TTC549 (cell line): ENCODE measurements at regions not wholly inside any gene's neighbourhood (a gene's known extent, or its start where the extent isn't known, plus 50 kb on each side); places are given as distances from the start of the nearest gene placed in this dataset.
"Not testable (repeated sequence)": the region's sequence is repeated elsewhere in the genome, so short reads cannot be mapped to it uniquely, and the experiment has no call there.

Experiments
- FAIRE-seq: peaks from 2 replicates; lab custom pipeline; 2012; peaks lifted over from hg19 to GRCh38; lab: Jason Lieb, UNC

DNA sequence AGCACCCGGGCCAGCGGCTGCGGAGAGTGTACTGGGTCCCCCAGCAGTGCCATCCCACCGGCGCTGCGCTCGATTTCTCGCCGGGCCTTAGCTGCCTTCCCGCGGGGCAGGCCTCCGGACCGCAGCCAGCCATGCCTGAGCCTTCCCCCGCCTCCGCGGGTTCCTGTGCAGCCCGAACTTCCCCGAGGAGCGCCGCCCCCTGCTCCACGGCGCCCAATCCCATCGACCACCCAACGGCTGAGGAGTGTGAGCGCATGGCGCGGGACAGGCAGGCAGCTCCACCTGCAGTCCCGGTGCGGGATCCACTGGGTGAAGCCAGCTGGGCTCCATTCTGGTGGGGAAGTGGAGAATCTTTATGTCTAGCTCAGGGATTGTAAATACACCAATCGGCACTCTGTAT is 325.4 kb downstream of the PPP1R3A start:
- not testable (repeated sequence) for FAIRE-seq

DNA sequence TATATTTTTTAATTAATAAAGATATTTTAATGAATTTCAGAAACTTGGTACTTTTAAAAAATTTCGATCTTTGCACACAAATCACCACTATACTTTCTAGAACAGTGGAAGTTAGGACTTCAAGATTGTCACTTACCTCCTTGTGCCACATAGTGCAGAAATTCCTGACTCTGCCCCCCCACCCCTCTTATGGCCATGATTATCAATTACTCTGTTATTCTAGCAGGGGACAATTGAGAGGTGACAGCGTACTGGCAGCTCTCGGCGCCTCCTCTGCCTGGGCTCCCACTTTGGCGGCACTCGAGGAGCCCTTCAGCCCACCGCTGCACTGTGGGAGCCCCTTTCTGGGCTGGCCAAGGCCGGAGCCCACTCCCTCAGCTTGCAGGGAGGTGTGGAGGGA is 325.9 kb downstream of the PPP1R3A start:
- FAIRE-seq: not testable (repeated sequence)

DNA sequence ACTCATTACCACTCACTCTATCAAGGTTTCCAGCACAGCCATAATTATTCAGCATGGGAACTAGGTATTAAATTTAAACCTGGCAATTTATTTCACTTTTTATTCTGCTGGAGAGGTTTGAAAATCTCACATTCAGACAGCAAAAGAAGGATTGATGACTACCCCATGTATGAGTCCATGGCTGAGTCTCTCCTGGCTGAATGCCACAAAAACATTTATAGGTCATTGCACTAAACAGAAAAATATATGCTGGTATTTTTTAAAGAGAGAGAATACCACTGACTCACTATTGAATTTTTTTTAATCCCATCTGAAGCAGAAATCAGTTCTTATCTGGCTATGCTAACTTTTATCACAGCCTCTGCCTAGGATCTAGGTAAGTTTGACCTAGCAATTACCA is 336.3 kb downstream of the PPP1R3A start:
- FAIRE-seq: no peak

DNA sequence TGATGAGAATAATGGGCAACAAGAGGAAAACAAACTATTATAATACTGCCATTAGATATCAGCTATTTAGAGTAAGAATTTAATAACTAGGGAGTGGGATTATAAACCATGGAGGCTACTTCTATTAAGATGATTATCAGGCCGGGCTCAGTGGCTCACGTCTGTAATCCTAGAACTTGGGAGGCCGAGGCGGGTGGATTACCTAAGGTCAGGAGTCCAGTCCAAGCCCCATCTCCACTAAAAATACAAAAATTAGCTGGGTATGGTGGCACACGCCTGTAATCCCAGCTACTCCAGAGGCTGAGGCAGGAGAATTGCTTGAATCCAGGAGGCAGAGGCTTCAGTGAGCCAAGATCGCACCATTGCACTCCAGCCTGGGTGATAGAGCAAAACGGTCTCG is 355.6 kb downstream of the PPP1R3A start:
- not testable (repeated sequence) for FAIRE-seq

DNA sequence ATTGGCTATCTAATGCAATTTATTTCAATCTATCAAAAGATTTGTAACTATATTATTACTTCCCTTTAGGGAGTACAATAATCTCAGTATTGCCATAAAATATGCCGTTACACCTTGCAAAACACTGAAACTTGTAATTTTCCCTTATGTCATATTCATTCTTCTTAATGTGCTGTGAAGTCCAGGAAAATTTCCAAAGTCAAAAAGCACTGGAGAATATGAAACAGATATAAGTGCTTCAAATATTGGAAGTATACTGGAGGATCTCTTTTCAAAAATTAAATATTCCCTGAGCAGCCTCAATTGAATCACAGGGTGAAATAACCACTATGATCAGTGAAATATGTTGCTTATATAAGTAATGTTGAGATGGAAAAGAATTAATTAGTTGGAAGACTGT is 356.0 kb downstream of the PPP1R3A start:
- FAIRE-seq: no peak

DNA sequence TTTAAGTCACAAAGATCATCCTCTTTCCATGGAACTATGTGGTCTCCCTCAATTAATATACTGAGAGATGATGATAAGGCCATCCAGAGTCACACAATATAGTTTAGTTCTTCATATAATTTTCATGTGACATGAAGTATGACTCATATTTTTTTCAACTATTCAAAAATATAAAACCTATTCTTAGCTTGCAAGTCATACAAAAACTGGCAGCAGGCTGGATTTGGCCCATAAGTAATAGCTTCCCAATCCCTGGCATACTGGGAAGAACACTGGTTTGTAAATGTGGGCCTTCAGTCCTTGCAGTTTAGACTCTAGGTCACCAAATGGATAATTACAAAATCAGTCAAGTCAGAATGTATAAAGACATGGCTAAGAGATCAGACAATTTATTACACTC is 356.6 kb downstream of the PPP1R3A start:
- FAIRE-seq: no peak

DNA sequence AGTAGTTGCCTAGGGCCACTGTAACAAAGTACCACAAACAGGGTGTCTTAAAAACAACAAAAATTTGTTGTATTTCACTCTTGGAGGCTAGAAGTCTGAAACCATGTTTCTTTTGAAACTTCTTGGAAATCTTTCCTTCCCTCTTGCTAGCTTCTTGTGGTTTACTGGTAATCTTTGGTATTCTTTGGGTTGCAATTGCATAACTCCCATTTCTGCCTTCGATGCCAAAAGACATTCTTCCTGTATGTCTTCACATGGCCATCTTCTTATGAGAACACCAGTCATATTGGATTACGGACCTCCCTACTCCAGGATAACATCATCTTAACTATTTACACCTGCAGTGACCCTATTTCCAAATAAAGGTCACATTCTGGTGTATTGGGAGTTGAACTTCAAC is 357.4 kb downstream of the PPP1R3A start:
- no peak for FAIRE-seq

DNA sequence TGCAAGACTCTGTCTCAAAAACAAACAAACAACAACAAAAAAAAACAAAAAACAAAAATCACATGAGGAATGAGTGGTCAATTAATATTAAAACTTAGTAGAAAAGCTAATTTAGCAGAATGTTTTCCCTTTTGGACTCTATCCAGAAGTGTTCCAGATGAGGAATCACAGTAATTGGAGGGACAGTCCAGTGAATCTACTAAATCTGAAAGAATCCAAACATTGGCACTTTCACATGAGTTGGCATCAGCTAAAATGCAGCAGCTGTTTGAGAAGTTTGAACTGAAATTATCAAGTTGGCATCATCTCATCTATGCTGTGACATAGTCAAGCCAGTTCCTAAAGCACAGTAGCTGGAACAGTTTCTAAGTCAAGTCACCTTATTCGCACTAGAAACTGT is 367.8 kb downstream of the PPP1R3A start:
- FAIRE-seq: no peak

DNA sequence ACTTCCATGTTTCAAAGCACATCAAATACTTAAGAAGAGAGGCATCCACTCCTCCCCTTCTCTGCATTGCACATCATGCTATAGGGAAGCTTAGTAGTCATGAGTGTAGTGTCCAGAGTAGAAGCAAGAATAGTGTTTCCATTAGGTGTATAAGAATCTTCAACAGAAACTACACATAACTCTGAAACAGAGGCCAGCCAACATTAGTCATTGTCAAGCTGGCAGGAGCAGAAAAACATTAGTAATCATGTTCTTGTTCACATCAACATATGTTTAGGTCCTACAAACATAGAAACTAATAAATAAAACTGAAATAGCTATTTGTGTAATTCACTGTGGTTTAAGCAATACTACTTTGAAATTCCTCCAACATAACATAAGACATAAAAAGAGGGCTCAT is 370.2 kb downstream of the PPP1R3A start:
- FAIRE-seq: no peak

DNA sequence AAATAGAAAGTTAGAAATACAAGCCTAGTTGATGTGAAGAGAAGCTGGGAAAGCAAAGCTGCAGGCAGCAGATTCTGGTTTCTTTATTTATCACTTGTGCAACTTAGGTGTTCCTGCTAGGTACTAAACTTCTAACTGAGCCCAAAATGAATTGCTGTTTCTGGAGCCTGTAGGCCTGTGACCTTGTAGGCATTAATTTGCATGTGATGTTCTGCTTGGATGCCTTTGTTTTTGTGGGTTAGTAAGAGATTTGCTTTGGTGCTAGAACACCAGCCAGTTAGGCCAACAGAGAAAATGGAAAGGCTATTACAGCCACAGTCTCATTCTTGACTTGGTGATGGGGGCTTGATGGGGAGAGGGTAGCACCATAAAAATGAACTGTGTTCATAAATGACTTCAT is 370.7 kb downstream of the PPP1R3A start:
- no peak for FAIRE-seq

DNA sequence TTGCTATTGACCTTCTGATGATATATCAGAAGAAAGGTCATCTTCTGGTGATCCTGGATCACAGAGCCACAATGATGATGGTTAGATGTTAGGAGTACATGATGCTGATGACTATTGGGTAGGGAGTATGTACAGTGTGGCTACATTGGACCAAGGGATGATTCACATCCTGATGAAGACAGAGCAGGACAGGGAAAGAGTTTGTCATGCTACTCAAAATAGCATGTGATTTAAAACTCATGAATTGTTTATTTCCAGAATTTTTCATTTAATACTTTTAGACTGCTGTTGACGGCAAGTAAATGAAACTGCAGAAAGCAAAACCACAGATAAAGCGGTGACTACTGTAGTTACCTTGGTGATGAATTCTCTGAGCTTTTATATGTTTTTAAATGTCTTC is 397.3 kb downstream of the PPP1R3A start:
- FAIRE-seq: no peak

DNA sequence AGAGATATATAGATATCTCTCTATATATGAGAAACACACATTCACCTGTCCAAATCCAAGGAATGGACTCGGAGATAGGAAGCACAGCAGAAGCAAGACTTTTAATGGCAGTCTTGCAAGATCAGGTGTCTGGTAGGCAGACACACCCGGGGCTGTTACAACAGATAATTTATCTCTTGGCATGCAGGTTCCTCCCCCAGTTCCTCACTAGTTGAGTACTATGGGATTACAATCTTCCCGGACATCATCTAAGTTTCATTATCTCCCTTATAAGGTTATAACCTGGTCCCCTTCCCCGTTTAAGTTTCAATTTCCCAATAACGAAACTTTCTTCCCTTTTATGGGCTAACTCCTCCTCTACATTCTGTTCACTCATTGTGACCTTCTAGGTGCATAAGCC is 399.3 kb downstream of the PPP1R3A start:
- no peak for FAIRE-seq

DNA sequence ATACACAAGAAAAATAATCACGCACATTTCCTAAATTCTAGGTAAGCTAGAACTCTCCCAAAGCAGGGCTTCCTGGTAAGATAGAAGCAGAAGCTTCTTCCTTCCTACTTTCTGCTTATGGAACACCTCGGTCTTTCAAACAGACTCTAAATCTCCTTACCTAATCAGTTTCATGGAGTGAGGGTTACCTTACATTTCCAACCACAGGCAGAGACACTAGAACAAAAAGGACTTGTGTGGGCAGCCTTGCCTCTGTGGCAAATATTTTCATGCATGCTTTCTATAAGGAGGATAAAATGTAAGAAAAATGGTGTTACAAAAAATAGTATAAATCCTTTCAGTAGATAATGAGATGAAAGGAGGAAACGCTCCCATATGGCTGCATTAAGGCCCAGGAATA is 386.3 kb upstream of the SMIM30 start:
- FAIRE-seq: no peak

DNA sequence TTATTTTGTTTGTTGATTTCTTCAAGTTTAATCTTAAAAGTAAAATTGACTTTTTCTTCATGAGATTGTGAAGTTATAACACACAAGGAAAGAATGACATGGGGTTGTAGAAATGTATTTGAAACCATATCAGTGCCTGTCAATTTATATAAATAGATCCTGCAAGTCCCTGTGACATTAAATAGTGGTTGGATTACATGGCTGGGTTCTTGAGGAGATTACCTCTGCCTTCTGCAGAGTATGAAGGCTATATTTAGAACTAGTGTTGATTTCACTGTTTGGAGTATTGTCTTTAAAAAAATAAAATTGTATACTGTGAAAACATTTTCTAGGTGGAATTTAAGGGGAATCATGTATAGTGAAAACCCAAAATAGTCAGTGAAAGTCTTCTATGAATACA is 385.8 kb upstream of the SMIM30 start:
- no peak for FAIRE-seq

DNA sequence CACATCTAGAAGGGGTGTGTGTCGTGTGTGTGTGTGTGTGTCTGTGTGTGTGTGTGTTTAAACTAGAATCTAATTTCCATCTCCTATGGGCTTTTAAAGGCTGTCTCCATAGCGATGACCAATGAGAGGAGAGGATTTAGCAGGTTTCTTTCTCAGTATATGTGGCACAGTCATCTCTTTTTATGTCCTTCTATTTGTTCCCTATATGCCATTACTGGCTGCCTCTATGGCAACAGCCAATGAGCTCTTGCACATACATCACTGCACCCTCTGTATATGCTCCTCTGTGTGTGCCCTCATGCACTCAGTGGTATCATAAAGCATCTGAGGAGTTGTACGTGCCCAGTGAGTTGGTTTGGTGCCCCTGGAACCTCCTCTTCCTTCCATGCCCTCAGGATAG is 378.2 kb upstream of the SMIM30 start:
- FAIRE-seq: not testable (repeated sequence)

DNA sequence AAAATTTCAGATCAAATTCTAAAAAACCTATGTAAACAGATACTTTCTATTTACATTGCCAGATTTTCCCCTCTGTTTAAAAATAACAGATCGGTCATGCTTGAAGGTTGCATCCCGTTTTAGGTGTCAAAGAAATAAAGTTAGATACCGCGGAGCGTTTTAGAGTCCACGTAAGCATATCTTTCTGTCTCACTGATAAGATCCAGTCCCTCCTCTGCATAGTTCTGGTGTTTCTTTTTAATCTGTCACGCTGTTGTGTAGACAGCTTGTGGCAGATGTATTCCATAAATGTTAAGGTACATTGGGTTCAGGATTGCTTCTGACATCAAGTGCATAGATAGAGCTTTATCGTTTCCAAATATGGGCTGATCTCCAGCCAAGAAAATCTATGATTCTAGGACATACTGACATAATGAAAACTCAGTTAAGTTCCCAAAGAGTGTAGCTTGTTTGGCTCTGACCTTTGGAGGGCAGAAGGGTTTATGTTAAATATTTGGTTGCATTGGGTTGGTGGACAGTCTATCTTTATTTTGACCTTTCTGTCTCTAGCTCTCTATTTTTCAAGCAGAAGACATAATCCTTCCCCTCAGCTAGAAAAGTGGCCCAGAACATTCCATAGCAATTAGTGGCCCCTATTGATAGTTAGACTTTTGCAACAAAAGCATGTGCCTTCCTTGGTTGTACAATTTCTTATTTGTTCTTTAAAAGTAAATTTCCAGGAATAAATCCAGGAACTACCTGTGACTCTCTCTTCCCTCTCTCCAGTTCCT is 376.6 kb upstream of the SMIM30 start:
- FAIRE-seq: not testable (repeated sequence)

DNA sequence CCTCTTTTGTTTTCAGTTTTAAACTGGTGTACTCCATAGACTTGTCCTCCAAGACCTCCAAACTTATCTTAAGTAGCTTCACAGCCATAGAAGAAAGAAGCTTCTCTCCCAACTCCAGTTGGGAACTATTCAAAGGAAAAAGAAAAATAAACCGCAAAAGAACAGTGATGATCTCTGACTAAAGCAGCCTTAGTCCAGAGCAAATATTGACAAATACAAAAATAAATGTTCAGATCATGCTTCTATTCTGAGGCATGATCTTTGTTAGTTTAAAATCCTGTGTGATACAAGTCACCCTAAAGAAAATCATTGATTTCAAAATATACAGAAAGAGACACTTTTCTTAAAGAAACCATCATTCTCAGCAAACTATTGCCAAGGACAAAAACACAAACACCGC is 373.0 kb upstream of the SMIM30 start:
- FAIRE-seq: no peak

DNA sequence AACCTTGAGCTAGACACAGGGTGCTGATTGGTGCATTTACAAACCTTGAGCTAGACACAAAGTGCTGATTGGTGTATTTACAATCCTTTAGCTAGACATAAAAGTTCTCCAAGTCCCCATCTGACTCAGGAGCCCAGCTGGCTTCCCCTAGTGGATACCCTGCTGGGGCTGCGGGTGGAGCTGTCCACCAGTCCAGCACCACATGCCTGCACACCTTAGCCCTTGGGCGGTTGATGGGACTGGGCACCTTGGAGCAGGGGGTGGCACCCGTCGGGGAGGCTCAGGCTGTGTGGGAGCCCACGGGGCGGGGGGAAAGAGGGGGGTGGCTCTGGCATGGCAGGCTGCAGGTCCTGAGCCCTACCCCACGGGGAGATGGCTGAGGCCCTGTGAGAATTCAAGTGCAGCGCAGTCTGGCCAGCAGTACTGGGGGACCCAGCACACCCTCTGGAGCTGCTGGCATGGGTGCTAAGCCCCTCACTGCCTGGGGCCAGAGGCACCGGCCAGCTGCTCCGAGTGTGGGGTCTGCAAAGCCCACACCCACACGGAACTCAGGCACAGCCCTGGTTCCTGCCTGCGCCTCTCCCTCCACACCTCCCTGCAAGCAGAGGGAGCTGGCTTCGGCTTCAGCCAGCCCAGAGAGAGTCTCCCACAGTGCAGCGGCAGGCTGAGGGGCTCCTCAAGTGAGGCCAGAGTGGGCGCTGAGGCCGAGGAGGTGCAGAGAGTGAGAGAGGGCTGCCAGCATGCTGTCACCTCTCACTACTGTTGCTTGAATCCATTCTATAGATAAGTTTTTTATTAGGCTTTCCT is 369.8 kb upstream of the SMIM30 start:
- no peak for FAIRE-seq

DNA sequence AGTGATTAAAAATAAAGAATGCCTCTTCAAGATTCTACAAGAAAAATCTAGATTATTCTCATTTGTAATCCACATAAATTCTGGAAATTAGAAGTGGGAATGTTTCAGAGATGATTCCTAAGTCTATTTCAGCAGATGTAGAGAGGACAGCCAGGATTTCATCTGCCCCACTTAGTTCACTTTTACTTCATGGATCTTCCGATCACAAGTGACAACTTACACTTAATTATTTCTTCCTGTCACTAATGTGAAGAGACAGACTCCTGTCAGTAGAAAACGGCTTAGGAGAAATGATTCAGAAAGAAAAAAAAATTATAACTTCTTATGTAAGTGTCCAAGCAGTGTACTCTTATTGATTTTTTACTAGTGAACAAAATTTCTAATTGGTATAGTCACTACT is 368.2 kb upstream of the SMIM30 start:
- FAIRE-seq: no peak

DNA sequence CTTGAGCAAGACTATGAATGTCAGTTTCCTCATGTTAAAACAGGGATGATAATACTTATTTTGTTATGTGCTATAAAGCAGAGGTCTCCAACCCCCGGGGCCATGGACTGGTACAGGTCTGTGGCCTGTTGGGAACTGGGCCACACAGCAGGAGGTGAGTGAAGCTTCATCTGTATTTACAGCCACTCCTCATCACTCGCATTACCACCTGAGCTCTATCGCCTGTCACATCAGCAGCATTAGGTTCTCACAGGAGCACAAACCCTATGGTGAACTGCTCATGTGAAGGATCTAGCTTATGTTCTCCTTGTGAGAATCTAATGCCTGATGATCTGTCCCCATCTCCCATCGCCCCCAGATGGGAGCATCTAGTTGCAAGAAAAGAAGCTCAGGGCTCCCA is 365.3 kb upstream of the SMIM30 start:
- FAIRE-seq: no peak

DNA sequence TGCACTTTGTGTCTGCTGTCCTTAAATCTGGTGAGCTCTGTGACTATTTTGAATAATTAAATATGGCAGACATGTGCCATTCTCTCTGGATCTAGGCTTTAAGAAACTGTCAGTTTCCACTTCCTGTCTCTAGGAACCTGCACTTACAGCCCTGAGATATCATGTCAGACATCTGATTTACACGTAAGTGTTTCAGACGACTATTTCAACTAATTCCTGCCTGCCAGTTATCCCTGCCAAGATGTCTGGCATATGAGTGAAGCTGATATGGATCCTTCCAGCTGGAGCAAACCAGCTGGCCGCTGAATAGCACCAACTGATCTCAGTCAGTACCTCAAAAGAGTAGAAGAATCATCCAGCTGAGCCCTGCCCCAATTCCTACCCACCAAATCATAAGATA is 362.2 kb upstream of the SMIM30 start:
- FAIRE-seq: no peak

DNA sequence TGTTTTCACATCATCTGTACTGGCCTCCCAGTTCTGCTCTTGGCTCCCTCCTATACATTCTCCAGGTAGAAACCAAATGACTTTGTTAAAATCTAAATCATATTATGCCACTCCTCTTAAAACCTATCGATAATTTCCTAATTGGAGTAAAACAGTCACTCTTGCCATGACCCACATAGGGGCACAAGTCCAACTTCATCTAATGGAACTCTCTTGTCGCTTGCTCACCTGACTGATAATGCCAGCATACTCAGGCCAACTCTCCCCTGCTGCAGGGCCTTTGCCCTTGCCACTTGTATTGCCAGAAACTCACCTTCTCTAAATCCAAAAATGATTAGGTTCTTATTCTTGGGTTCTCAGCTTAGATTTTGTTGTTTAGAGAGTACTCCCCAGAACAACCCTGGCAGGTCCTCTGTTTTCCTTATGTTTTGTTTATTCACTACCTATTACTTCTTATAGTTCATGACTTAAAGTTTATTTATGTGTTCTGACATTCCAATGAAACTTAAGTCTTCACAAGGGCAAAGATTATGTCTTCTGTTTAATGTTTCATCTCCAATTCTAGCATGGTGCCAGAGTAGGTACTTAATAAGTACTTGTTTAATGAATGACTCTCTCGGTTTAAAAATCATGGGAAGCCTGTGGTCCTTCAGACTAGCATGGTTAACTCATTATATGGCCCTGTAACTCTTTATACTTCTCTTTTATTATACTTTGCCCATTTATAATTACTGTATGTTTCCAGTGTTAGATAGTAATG is 345.9 kb upstream of the SMIM30 start:
- FAIRE-seq: no peak

DNA sequence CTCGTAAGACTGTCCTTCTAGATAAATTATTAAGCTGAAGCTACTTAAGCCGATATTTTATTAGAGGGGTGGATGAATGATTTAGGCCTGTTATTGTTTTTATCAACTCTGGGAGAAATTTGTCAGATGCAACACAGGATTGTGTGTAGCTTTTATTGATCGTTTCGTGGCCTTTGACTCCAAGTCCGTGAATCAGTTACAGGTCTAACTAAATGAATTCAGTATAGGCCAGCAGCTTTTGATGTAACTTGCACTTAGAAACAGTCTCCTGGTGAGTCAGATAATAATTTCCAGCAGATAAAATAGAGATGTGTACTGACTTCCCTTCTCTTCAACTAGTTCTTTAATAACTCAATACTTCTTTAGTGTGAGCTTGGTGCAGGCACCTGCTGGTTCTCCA is 341.7 kb upstream of the SMIM30 start:
- no peak for FAIRE-seq
